ENCODE measurements at regions not wholly inside any gene's neighbourhood (a gene's known extent, or its start where the extent isn't known, plus 50 kb on each side); places are given as distances from the start of the nearest gene placed in this dataset.

DNA sequence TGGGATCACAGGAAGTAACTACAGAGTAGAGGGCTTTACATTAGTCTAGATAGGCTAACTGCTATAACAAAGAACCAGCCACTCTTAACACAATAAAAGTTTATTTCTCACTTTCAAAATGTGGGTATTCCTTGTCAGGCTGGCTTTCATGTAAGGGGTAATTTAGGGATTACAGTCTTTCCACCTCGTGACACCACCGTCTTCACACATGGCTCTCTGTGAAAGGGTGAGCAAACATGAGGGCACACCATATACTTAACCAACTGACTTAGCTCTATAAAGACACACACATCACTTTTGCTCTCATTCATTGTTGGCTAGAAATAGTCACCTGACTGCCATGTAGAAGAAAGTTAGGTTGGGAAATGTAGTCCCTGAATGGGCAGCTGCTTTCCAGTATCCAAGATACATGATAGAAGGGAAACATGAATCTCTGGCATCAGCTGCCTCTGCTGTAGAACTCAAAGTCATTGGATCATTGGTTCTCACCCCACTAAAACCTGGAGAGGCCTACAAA lies 66.1 kb upstream of the CRY1 start:
- FAIRE-seq (no peak), ATAC-seq (no peak), DNase-seq (no peak)
- 71 to 82% methylated on average over 2 of the region's 2 CpGs for WGBS, 2 donors
- Histone ChIP-seq H3K36me3 (no peaks in the 10 kb centered on the region), H3K4me1 (no peaks in the 10 kb centered on the region), H3K27me3 (peaks cover 0 to 22% (median 0%) of the 10 kb centered on the region in 4 donors), H3K9me3 (no peaks in the 10 kb centered on the region), H3K27ac (no peak overlapping the region), H3K4me3 (no peak overlapping the region)
- TF ChIP-seq, protein P1, sequence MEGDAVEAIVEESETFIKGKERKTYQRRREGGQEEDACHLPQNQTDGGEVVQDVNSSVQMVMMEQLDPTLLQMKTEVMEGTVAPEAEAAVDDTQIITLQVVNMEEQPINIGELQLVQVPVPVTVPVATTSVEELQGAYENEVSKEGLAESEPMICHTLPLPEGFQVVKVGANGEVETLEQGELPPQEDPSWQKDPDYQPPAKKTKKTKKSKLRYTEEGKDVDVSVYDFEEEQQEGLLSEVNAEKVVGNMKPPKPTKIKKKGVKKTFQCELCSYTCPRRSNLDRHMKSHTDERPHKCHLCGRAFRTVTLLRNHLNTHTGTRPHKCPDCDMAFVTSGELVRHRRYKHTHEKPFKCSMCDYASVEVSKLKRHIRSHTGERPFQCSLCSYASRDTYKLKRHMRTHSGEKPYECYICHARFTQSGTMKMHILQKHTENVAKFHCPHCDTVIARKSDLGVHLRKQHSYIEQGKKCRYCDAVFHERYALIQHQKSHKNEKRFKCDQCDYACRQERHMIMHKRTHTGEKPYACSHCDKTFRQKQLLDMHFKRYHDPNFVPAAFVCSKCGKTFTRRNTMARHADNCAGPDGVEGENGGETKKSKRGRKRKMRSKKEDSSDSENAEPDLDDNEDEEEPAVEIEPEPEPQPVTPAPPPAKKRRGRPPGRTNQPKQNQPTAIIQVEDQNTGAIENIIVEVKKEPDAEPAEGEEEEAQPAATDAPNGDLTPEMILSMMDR (IDR thresholded peaks at IDR 0.05), result no peak
- intact Hi-C loops (cut with DNase I), result no loop called here

DNA sequence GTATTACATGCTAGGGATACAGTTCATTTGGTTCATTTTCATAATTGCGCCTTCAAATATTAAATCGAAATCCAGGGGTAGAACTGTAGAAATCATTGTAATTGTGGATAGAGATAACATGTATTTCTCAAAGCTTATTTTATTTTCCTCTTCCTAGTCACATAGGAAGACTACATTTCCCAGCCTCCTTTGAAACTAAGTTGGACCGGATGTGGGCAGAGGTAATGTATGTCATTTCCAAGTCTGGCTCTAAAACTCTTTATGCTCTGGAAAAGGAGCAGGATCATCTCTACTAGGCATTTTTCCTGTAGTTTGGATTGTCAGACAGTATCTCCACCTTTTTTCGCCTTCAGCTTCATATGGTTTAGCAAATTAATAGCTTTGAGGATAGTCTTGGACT lies 70.1 kb upstream of the CRY1 start:
- intact Hi-C loops (cut with DNase I), result no loop called here
- Histone ChIP-seq H3K27ac (no peak overlapping the region), H3K36me3 (no peaks in the 10 kb centered on the region), H3K4me3 (no peak overlapping the region), H3K27me3 (peaks cover 0 to 15% (median 0%) of the 10 kb centered on the region in 4 donors), H3K9me3 (no peaks in the 10 kb centered on the region), H3K4me1 (no peaks in the 10 kb centered on the region)
- WGBS, 2 donors, result 73 to 75% methylated on average over 4 of the region's 4 CpGs
- no peak for FAIRE-seq
- no peak for DNase-seq
- ATAC-seq, result no peak
- TF ChIP-seq, protein P1 (IDR thresholded peaks at IDR 0.05), result no peak

- FAIRE-seq (no peak), DNase-seq (no peak), ATAC-seq (no peak)
- H3K27me3 ChIP-seq, result peaks cover 0 to 15% (median 0%) of the 10 kb centered on the region in 4 donors
- no peaks in the 10 kb centered on the region for H3K4me1 ChIP-seq
- intact Hi-C loops (cut with DNase I), result no loop called here
- H3K9me3 ChIP-seq, result no peaks in the 10 kb centered on the region
- H3K36me3 ChIP-seq, result no peaks in the 10 kb centered on the region
- 42 to 63% methylated on average over 1 of the region's 1 CpG for WGBS, 2 donors
- TF ChIP-seq, protein P1 (IDR thresholded peaks at IDR 0.05), result no peak
- no peak overlapping the region for H3K4me3 ChIP-seq
- H3K27ac ChIP-seq, result no peak overlapping the region
These were observed 71.0 kb upstream of the CRY1 start for GRCh38 chr12:107164392-107164791.

DNA sequence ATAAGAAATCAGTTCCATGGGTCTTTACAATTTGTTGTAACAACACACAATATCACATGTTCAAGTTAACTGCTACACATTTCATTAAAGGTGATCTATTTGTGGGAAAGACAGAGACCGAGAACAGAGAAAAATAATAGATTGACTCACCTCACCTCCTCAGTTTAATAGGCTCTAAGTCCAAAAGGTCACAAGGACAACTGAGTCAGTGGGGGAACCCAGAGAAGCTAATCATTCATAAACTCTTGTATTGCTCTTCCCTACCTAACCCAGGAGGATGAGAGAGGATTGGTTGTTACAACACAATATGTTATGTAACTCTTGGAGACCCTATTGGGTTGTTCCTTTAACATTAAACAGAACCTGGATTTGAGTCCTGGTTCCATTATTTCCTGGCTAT lies 72.2 kb upstream of the CRY1 start:
- 77 to 88% methylated on average over 1 of the region's 1 CpG for whole genome bisulfite sequencing, 2 donors
- Histone ChIP-seq H3K27me3 (peaks cover 0 to 15% (median 0%) of the 10 kb centered on the region in 4 donors), H3K9me3 (no peaks in the 10 kb centered on the region), H3K4me3 (no peak overlapping the region), H3K36me3 (no peaks in the 10 kb centered on the region), H3K4me1 (no peaks in the 10 kb centered on the region), H3K27ac (no peak overlapping the region)
- intact Hi-C loops (cut with DNase I), result no loop called here
- DNase-seq (no peak), FAIRE-seq (no peak), ATAC-seq (no peak)
- TF ChIP-seq, protein P1 (IDR thresholded peaks at IDR 0.05), result no peak

GRCh38 chr12:107167756-107168155 lies 74.4 kb upstream of the CRY1 start:
- intact Hi-C loops (cut with DNase I), result no loop called here
- H3K4me3 ChIP-seq, result no peak overlapping the region
- TF ChIP-seq, protein P1 (IDR thresholded peaks at IDR 0.05), result no peak
- no peak overlapping the region for H3K27ac ChIP-seq
- FAIRE-seq (no peak), ATAC-seq (no peak), DNase-seq (no peak)
- 31 to 47% methylated on average over 3 of the region's 3 CpGs for WGBS, 2 donors
- no peaks in the 10 kb centered on the region for H3K36me3 ChIP-seq
- peaks cover 0 to 15% (median 0%) of the 10 kb centered on the region in 4 donors for H3K27me3 ChIP-seq
- no peaks in the 10 kb centered on the region for H3K4me1 ChIP-seq
- no peaks in the 10 kb centered on the region for H3K9me3 ChIP-seq
